ENCODE measurements at regions not wholly inside any gene's neighbourhood (a gene's known extent, or its start where the extent isn't known, plus 50 kb on each side); places are given as distances from the start of the nearest gene placed in this dataset.

GRCh38 chr6:137792160-137793033 is 74.7 kb upstream of the TNFAIP3 start:
- no peak overlapping the region for H3K9ac ChIP-seq (ENCODE audit: low read length)
- no peaks in the 10 kb centered on the region for H3K4me1 ChIP-seq (ENCODE audit: low read length)
- H2AFZ ChIP-seq (ENCODE audit: low read length) = no peak overlapping the region
- no peak overlapping the region for H3K27ac ChIP-seq (ENCODE audit: low read length)
- no peak for TF ChIP-seq EZH2phosphoT487 (IDR thresholded peaks at IDR 0.05; ENCODE audit: low read length)
- TF ChIP-seq, protein P1, sequence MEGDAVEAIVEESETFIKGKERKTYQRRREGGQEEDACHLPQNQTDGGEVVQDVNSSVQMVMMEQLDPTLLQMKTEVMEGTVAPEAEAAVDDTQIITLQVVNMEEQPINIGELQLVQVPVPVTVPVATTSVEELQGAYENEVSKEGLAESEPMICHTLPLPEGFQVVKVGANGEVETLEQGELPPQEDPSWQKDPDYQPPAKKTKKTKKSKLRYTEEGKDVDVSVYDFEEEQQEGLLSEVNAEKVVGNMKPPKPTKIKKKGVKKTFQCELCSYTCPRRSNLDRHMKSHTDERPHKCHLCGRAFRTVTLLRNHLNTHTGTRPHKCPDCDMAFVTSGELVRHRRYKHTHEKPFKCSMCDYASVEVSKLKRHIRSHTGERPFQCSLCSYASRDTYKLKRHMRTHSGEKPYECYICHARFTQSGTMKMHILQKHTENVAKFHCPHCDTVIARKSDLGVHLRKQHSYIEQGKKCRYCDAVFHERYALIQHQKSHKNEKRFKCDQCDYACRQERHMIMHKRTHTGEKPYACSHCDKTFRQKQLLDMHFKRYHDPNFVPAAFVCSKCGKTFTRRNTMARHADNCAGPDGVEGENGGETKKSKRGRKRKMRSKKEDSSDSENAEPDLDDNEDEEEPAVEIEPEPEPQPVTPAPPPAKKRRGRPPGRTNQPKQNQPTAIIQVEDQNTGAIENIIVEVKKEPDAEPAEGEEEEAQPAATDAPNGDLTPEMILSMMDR (IDR thresholded peaks at IDR 0.05; ENCODE audit: low read length) = no peak
- no peak for TF ChIP-seq EZH2 (optimal IDR thresholded peaks at IDR 0.05; ENCODE audit: low read depth, low read length)
- no peak for DNase-seq
- H3K79me2 ChIP-seq (ENCODE audit: low read length) = no peaks in the 10 kb centered on the region
- H4K20me1 ChIP-seq (ENCODE audit: insufficient read depth, low read length) = no peaks in the 10 kb centered on the region
- no peak overlapping the region for H3K4me2 ChIP-seq (ENCODE audit: low read depth, low read length)
- H3K27me3 ChIP-seq (replicated peaks; ENCODE audit: insufficient read depth, low read length) = no peaks in the 10 kb centered on the region
- no peaks in the 10 kb centered on the region for H3K36me3 ChIP-seq (replicated peaks; ENCODE audit: insufficient read depth, low read length)
- no peaks in the 10 kb centered on the region for H3K9me3 ChIP-seq (replicated peaks; ENCODE audit: insufficient read depth, low read length)
- no peak overlapping the region for H3K4me3 ChIP-seq (ENCODE audit: low read length)
- H3K9me2 ChIP-seq (replicated peaks; ENCODE audit: insufficient read depth, low read length) = no peaks in the 10 kb centered on the region
- no peaks in the 10 kb centered on the region for H3F3A ChIP-seq (ENCODE audit: insufficient read depth, low read length)

DNA sequence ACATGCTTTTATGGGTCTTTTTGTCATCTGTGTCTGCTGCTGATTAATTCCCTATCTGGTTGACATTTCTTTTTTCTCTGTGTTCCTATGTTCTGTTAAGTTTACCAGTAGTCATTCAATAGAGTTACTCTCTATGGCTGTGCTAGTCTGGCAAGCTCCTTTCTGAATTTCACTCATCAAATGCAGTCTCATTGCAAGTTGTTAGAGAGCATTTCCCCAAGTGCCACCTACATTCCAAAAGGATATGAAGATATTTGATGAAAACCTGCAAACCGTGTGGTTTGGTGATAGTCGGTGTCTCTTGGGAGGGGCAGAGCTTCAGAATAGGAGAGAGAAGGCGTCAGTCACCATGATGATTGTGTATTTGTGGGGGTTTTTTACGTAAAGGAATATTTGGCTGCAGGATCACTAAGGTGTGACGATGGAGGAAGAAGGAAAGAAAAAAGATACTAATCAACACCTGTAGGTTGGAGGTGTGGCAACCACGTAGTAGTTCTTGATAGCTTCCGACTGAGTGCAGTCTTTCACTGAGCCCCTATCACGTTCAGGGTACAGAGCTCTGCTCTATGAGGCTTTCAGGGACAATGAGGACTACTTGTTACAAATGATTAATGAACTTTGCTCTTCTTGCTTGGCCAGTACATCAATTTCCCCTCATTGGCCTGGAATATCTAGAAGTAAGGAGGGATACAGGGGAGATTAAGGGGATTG is 73.1 kb upstream of the TNFAIP3 start:
- no peaks in the 10 kb centered on the region for H4K20me1 ChIP-seq (ENCODE audit: insufficient read depth, low read length)
- DNase-seq = no peak
- H2AFZ ChIP-seq (ENCODE audit: low read length) = no peak overlapping the region
- H3K9me3 ChIP-seq (replicated peaks; ENCODE audit: insufficient read depth, low read length) = no peaks in the 10 kb centered on the region
- no peak overlapping the region for H3K27ac ChIP-seq (ENCODE audit: low read length)
- TF ChIP-seq EZH2 (optimal IDR thresholded peaks at IDR 0.05; ENCODE audit: low read depth, low read length) = no peak
- no peak for TF ChIP-seq EZH2phosphoT487 (IDR thresholded peaks at IDR 0.05; ENCODE audit: low read length)
- TF ChIP-seq, protein P1 (IDR thresholded peaks at IDR 0.05; ENCODE audit: low read length) = no peak
- no peaks in the 10 kb centered on the region for H3K27me3 ChIP-seq (replicated peaks; ENCODE audit: insufficient read depth, low read length)
- H3K4me3 ChIP-seq (ENCODE audit: low read length) = no peak overlapping the region
- no peak overlapping the region for H3K9ac ChIP-seq (ENCODE audit: low read length)
- H3F3A ChIP-seq (ENCODE audit: insufficient read depth, low read length) = no peaks in the 10 kb centered on the region
- peaks cover 4% of the 10 kb centered on the region; the same call in 1 of the 2 replicates for H3K4me1 ChIP-seq (ENCODE audit: low read length)
- H3K36me3 ChIP-seq (replicated peaks; ENCODE audit: insufficient read depth, low read length) = no peaks in the 10 kb centered on the region
- no peak overlapping the region for H3K4me2 ChIP-seq (ENCODE audit: low read depth, low read length)
- H3K79me2 ChIP-seq (ENCODE audit: low read length) = no peaks in the 10 kb centered on the region
- no peaks in the 10 kb centered on the region for H3K9me2 ChIP-seq (replicated peaks; ENCODE audit: insufficient read depth, low read length)

DNA sequence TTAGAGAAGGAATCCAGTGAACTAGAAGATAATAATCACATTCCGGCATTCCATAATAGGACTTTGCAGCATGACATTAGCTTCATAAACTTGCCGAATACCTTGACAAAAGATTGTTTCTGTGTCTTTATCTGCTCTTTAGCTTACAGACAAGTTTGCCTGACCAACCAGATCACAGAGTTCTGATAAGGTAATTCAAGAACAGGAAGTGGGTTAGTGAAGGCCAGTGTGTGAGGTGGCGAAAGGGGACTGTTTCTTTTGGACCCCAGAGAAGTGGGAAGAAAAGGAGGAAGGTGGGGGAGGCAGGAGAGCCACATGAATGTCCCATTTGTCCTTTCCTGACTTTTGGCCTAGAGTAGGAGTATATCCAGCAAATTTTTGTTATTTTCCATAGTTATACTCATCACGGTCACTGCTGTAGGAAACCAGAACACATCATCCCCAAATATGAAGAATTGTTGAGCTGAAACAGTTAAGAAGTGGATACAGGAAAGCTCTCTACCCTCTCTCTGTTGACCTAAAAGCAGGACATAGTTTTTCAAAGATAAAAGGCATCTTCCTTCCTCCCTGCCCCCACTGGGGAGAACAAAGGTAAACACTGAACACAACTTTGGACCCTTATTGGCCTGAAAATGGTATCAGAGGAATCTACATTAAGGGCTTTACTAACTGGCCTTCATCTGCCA is 72.4 kb upstream of the TNFAIP3 start:
- H3K27ac ChIP-seq (ENCODE audit: low read length) = no peak overlapping the region
- no peaks in the 10 kb centered on the region for H3K9me3 ChIP-seq (replicated peaks; ENCODE audit: insufficient read depth, low read length)
- no peaks in the 10 kb centered on the region for H3K9me2 ChIP-seq (replicated peaks; ENCODE audit: insufficient read depth, low read length)
- H3K4me1 ChIP-seq (ENCODE audit: low read length) = peaks cover 11% of the 10 kb centered on the region
- H3K79me2 ChIP-seq (ENCODE audit: low read length) = no peaks in the 10 kb centered on the region
- no peak overlapping the region for H3K9ac ChIP-seq (ENCODE audit: low read length)
- no peak for DNase-seq
- H3F3A ChIP-seq (ENCODE audit: insufficient read depth, low read length) = no peaks in the 10 kb centered on the region
- H2AFZ ChIP-seq (ENCODE audit: low read length) = no peak overlapping the region
- H3K4me3 ChIP-seq (ENCODE audit: low read length) = no peak overlapping the region
- H3K27me3 ChIP-seq (replicated peaks; ENCODE audit: insufficient read depth, low read length) = no peaks in the 10 kb centered on the region
- H4K20me1 ChIP-seq (ENCODE audit: insufficient read depth, low read length) = no peaks in the 10 kb centered on the region
- H3K36me3 ChIP-seq (replicated peaks; ENCODE audit: insufficient read depth, low read length) = no peaks in the 10 kb centered on the region
- no peak for TF ChIP-seq EZH2 (optimal IDR thresholded peaks at IDR 0.05; ENCODE audit: low read depth, low read length)
- no peak for TF ChIP-seq EZH2phosphoT487 (IDR thresholded peaks at IDR 0.05; ENCODE audit: low read length)
- TF ChIP-seq, protein P1 (IDR thresholded peaks at IDR 0.05; ENCODE audit: low read length) = no peak
- H3K4me2 ChIP-seq (ENCODE audit: low read depth, low read length) = no peak overlapping the region
